H1 (cell line): ENCODE measurements at regions not wholly inside any gene's neighbourhood (a gene's known extent, or its start where the extent isn't known, plus 50 kb on each side); places are given as distances from the start of the nearest gene placed in this dataset.

Experiments
- CHD1 ChIP-seq: IDR thresholded peaks from 2 replicates; pipeline ENCODE4 v1.6.1; 2012; ENCODE audit warnings: low read depth, low read length, improper control_type of control experiment
- CTCF ChIP-seq, 3 experiments: IDR thresholded peaks; 1 replicate in 2 of 3; 2 replicates in 1 of 3; pipeline versions ENCODE4 v1.5.1 to v1.6.1; 2011; ENCODE audit warnings: low read length in 3 of 3, mild to moderate bottlenecking in 3 of 3, inconsistent platforms in 2 of 3, low read depth in 1 of 3, moderate library complexity in 1 of 3; ENCODE audit not compliant: insufficient read depth in 1 of 3; ENCODE audit errors: control extremely low read depth in 1 of 3
- GABPA ChIP-seq: IDR thresholded peaks from 2 replicates; pipeline ENCODE4 v1.6.1; 2011; ENCODE audit warnings: mild to moderate bottlenecking, low read length, moderate library complexity, borderline replicate concordance; ENCODE audit not compliant: insufficient read depth
- JUND ChIP-seq: IDR thresholded peaks from 2 replicates; pipeline ENCODE4 v1.6.1; 2011; ENCODE audit warnings: mild to moderate bottlenecking, improper control_type of control experiment, low read length
- POLR2AphosphoS5 ChIP-seq: IDR thresholded peaks from 2 replicates; pipeline ENCODE4 v1.6.1; 2011; ENCODE audit warnings: low read depth, low read length
- RAD21 ChIP-seq, 2 experiments: IDR thresholded peaks in 1 of 2; conservative IDR thresholded peaks in 1 of 2; 2 replicates each; pipeline ENCODE4 v1.6.1; 2011; ENCODE audit warnings: low read depth in 2 of 2, low read length in 2 of 2, improper control_type of control experiment in 1 of 2, inconsistent platforms in 1 of 2, mild to moderate bottlenecking in 1 of 2, moderate library complexity in 1 of 2
- ZNF274 ChIP-seq: IDR thresholded peaks from 2 replicates; pipeline ENCODE4 v1.7.0; 2012; ENCODE audit warnings: low read length, borderline replicate concordance; ENCODE audit errors: extremely low read depth

DNA sequence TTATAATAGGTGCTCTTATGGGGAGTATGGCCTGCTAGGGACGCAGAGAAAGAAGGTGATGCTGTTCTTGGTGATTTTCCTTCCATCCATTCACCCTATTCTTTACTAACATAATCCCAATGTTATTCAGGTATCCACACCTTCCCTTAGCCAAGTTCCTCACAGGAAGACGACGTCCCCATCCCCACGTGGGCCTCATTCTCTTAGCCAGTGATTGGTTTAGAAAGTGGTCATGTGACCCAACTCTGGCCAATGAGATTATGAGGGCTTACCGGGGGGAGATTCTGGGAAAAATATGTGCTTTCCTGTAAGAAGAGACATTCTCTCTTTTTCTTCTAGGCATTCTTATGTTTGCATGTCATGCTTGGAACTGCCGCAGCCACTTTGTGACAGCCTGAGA is 474.7 kb downstream of the HAPSTR1 start:
- TF ChIP-seq CHD1 (no peak), POLR2AphosphoS5 (no peak), JUND (no peak), GABPA (no peak), RAD21 (IDR thresholded peaks at IDR 0.05 in 1 of 2, conservative IDR thresholded peaks at IDR 0.05 in 1 of 2; ENCODE audit: low read depth in 2 of 2, low read length in 2 of 2) (no peak), ZNF274 (no peak), CTCF (IDR thresholded peaks at IDR 0.05; ENCODE audit: control extremely low read depth in 1 of 3, insufficient read depth in 1 of 3, low read depth in 1 of 3, low read length in 3 of 3) (no peak)
